GM21723 (cell line): ENCODE measurements at regions not wholly inside any gene's neighbourhood (a gene's known extent, or its start where the extent isn't known, plus 50 kb on each side); places are given as distances from the start of the nearest gene placed in this dataset.
A peak's percentile ranks its signal among the peaks of the same experiment; 100 is the strongest.
"Not testable (repeated sequence)": the region's sequence is repeated elsewhere in the genome, so short reads cannot be mapped to it uniquely, and the experiment has no call there.

Experiments
- ATAC-seq: cut with Tn5 transposase; IDR thresholded peaks from one replicate; pipeline ENCODE4 v1.9.1; 2021; ENCODE audit warnings: mild to moderate bottlenecking, moderate library complexity; ENCODE audit not compliant: unreplicated experiment

DNA sequence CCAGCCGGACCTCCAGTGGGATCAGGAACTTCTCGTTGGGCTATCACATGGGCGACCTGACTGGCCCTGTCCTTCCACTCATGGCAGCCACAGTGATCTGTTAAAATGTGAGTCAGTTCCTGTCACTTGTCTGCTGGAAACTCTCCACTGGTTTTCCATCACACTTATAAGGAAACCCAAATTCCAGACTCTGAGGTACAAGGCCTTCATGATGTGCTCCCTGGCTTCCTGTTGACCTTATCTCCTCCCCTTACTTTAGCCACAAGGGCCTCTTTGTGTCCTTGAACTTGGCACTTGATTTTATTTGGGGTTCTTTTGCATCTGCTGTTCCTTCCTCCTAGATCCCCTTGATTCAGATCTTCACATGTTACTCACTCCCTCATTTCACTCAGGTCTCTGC lies 96.8 kb downstream of the TENT5C start:
- ATAC-seq: no peak

DNA sequence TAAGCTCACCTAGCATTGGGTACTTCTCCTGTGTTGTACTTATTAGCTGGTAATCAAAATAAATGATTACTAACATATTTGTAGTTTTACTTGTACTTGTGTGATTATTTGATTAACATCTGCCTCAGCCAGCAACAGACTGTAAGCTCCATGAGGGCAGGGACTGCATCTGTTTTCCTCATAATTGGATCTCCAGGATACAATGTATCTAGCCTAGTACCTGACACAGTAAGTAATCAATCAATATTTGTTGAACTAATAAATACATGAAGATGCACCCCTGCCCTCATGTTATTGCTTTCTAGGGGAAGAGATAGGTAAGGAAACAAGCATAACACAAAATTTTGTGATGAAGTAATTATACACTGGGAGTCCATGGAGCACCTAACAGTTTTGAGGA lies 101.5 kb downstream of the TENT5C start:
- ATAC-seq: no peak

DNA sequence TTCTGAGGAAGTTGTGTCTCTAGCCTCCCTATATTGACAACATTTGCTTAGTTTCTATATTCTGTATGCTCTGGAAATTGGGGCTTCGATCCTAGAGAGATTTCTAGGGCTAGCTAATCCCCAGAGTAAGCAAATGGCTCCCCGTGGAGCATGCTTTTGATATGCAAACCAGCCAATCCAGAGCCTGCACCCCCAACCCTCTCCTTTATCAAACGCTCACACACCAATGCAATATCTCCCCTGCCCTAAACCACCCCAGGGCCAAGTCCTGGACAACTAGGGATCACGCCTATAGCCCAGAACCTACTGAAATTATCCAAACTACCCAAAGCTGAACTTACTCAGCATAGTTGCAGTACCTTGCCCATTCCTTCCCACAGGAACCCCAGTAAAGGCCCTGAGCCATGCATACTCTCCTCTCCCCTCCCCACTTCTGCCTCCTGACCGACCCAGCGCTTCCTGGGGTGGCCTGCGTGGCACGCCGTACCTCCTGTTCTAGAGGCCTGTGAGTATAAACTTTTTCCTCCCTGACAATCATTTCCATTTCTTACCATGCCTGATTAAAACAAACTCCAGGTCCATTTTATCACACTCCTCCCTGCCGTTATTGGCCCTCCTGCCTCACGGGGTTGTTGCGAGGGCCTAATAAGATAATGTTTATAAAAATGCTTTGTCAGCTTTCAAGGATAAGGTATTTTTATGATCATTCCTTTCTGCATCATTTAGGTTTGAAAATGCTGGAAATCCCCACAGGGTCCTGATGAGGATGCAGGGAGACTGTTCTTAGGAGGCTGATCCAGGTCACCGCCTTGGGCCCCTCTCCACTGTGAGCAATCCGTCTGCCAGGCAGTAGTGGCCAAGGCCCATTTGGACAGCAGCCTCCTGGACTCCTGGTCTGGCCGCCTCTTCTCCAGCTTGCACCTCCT lies 102.7 kb downstream of the TENT5C start:
- ATAC-seq: no peak

DNA sequence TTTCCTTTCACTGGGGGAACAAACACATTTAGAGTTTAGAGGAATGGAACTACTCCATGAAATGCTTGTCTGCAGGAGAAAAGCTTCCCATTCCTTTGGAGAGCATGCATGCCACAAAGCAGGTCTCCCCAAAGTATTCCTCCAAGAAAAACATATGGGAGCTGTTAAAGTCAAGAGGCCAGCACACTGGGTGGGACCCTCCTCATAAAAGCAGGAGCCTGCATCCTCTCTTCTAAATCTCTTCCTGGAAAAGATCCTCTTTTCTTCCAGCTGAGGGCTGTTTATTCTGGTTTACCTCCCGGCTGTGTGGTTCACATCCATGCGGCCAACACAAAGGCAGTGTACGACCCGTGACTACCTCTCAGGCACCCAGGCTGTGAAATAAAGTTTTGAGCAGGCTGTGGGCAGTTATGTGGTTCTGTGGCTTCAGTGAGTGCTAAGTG lies 103.4 kb downstream of the TENT5C start:
- ATAC-seq: no peak

DNA sequence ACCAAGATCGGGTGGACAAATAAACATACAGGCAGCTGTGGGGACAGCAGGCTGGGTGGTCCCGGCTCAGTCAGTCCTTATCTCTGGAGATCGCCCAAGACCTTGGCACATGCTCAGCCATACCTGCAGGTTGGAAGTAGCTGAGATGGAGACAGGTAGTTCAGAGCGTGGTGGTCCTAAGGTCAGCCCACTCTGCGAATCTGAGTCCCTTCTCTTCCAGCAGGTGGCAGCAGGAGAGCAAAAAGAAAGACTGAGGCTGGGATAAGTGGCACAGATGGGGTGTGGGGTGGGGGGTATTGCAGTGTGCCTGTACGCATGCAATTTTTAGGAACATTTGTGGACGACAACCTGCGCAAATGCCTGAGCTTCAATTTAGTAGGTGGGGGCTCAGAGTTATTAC lies 104.9 kb downstream of the TENT5C start:
- ATAC-seq: no peak

DNA sequence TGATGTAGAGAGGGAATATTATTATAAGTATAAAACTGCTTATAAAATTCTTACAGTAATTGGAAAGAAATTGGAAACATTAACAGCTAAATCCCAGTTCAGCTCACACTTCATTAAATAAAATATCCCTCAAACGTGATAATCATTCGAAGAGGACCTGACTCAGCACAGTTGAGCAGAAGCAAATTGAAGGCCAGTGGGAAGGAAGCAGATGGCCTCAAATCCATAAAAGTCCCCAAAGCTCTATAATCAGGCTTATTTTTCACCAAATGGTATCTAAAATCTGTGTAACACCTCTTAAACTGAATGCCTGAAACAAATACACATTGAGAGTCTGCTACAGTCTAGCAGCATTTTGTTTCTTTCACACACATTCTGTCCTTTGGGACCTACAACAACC lies 106.8 kb downstream of the TENT5C start:
- ATAC-seq: no peak

DNA sequence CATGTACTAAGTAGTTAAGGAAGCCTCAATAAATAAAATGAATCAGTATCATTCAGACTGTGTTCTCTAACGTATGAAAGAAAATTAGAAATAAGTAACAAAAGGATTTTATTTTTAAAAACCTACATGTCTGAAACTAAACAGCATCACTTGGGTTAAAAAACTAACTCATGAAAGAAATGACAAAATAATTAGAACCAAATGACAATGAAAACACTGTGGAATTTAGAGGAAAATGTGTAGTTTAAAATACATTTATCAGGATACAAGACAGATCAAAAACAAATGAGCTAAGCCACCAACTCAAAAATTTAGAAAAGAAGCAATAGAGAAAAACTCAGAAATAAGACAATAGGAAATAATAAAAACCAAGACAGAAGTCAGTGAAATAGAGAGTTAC lies 108.7 kb downstream of the TENT5C start:
- no peak for ATAC-seq

DNA sequence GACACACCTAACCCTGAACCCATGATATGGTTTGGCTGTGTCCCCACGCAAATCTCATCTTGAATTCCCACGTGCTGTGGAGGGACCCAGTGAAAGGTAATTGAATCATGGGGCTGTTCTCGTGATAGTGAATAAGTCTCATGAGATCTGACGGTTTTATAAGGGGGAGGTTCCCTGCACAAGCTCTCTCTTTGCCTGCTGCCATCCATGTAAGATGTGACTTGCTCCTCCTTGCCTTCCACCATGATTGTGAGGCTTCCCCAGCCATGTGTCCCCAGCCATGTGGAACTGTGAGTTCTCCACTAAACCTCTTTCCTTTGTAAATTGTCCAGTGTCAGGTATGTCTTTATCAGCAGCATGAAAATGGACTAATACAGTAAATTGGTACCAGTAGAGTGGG lies 110.2 kb downstream of the TENT5C start:
- ATAC-seq: not testable (repeated sequence)

DNA sequence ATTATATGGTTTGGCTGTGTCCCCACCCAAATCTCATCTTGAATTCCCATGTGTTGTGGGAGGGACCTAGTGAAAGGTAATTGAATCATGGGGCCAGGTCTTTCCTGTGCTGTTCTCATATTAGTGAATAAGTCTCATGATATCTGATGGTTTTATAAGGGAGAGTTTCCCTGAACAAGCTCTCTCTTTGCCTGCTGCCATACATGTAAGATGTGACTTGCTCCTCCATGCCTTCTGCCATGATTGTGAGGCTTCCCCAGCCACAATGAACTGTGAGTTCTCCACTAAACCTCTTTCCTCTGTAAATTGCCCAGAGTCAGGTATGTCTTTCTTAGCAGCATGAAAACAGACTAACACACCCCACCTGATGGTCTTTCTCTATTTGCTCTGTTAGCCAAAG lies 112.1 kb downstream of the TENT5C start:
- ATAC-seq: not testable (repeated sequence)

DNA sequence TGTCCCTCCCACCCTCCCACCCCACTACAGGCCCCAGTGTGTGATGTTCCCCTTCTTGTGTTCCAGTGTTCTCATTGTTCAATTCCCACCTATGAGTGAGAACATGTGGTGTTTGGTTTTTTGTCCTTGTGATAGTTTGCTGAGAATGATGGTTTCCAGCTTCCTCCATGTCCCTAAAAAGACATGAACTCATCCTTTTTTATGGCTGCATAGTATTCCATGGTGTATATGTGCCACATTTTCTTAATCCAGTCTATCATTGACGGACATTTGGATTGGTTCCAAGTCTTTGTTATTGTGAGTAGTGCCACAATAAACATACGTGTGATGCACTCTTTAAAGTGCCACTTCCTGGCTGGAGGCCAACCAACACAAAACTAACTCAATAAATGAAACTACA lies 112.7 kb downstream of the TENT5C start:
- ATAC-seq: not testable (repeated sequence)

DNA sequence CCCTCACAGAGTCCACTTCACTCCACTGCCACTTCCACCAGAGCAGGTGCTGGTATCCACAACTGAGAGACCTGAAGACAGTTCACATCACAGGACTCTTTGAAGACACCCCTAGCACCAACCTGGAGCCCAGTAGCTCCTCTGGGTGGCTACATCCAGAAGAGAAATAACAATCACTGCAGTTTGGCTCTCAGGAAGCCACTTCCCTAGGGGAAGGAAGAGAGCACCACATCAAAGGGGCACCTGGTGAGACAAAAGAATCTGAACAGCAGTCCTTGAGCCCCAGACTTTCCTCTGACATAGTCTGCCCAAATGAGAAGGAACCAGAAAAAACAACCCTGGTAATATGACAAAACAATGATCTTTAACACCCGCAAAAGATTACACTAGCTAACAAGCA lies 113.2 kb downstream of the TENT5C start:
- ATAC-seq: no peak

DNA sequence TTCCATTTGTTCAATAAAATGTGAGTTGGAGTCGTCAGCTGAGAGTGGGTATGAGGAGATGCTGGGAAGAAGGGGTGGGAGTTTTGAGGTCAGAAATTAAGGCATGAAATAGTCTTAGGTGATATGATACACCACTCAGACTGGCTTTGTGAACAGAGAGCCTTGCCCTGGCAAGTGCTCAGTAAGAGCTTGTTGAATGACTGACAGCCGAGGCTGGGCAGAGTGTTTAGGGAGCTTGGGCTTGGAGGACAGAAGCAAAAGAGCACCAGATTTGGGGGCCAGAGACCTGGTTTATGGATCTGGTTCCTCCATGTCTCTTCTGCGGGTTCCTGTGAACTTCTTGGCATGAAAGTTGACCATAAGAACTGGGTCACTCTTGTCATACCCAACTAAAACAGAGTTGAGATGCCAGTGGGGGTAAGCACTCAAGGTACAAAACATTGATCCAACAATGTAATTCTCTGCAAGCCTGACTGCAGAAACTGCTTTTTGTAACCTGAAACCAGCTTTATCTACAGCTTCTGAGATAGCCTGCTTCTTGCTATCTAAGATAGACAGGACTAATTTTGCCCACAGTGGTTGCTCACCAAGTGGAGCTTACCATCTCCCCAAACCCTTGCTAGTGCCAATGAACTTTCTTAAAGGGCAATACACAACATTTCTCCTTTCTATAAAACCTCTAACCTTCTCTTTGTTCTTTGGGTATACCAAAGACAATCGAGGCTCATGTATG lies 126.4 kb downstream of the TENT5C start:
- no peak for ATAC-seq

DNA sequence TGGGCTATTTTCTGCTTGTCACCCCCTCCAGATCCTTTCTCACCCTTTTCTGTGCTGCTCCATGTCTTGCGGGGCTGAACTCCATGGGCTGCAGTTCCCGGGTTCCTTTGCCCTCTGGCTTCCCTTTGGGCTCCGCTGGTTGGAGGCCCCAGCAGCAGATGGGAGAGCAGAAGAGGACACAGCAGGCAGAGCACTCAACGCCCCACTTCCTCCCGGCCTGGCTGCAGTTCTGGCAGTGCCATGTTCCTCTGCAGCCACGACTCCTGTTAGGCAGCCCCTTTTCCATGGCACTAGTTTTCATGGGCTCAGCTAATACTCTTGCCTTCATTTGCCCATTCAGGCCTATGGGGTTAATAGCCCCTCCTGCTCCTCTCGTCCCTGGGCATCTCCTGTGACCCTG lies 127.1 kb downstream of the TENT5C start:
- no peak for ATAC-seq

DNA sequence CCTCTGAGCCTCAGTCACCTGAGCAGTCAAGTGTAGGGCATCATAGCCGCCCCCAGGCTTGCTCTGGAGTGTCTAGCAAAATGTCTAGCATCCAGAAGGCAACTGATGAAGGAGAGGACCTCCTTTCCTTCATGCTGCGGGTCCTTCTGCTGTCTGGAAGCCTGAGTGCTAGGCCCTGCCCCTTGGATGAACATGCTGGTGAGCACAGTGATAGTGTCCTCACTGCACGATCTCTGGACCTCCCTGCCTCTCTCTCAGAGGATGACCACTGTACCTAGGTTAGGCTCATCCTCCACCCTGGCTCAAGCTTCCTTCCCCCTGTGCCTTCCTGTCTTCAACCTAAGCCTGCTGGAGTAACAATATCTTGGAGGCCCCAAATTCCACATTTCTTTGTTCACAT lies 128.6 kb downstream of the TENT5C start:
- ATAC-seq: no peak

DNA sequence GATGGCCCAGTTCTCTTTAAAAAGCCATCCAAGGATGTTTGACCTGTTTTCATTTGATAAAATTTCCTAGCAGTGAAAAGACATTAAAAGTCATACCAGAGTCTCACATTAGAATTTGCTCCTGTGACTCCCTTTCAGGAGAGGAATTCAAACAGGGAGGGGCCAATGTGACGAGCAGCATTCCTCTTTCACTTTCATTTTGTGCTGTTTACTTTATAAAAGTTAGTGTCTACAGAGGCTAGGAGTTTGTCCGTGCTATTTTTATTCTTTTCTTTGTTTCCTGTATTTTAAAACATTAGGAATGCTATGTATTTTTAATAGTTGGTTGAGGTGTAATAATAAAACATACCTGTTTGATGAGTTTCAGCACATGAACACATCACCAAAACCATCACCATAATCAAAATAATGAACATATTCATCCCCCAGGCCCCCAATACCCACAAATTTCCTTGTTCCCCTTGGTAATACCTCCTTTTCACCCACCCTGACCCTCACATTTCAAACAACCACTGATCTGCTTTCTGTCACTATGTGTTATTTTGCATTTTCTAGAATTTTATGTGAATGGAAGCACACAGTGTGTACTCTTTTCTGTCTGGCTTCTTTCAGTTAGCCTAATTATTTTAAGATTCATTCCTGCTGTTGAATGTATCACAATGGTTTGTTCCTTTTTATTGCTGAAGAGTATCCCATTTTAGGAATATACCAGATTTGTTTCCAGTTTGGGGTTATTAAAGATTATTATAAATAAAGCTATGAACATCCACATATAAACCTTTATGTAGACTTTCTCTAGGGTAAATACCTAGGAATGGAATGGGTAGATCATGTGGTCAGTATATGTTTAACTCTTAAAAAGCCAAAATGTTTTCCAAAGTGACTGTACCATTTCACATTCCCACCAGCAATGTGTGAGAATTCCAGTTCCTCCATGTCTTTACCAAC lies 129.5 kb downstream of the TENT5C start:
- ATAC-seq: peak; percentile 79

DNA sequence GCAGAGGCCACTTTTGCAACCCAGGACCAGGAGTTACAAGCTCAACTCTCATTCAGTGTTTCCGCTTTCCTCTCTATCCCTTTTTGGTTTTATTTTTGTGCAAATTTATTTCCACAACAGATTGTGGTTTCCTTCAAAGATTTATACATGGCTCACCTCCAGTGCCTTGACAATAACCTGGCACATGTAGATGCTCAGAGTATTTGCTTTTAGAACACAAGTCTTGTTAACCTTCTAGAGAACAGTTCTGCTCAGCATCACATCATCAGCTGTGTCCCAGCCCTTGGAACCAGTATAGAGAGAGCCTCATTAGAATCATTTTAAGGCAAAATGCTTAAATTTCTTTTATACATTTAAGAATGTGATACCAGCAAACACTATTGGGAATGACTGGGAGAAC lies 133.7 kb downstream of the TENT5C start:
- no peak for ATAC-seq

DNA sequence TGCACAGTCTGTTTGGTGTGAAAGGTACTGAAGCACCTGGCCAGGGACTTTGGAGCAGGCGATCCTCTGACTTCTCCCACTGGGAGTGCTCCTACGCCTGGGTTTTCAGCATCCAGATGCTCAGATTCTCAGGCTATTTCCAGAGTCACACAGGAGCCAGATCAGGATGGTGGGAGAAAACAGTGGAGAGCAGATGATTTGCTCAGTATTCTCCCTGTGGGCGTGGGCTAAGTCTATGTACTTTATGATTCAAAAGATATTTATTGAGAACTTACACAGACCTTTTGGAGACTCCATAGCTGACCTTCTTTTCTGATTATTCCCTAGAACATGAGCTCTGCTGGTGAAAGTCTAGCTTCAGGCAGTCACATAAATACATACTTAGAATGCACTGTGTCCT lies 134.6 kb downstream of the TENT5C start:
- ATAC-seq: no peak

DNA sequence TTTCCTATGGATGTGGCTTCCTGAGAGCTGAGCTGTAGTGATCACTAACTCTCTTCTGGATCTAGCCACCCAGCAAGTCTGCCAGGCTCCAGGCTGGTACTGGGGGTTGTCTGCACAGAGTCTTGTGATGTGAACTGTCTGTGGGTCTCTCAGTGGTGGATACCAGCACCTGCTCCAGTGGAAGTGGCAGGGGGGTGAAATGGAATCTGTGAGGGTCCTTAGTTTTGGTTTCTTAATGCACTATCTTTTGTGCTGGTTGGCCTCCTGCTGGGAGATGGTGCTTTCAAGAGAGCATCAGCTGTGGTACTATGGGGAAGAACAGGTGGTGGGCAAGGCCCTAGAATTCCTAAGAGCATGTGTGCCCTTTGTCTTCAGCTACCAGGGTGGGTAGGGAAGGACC lies 140.7 kb downstream of the TENT5C start:
- ATAC-seq: not testable (repeated sequence)

DNA sequence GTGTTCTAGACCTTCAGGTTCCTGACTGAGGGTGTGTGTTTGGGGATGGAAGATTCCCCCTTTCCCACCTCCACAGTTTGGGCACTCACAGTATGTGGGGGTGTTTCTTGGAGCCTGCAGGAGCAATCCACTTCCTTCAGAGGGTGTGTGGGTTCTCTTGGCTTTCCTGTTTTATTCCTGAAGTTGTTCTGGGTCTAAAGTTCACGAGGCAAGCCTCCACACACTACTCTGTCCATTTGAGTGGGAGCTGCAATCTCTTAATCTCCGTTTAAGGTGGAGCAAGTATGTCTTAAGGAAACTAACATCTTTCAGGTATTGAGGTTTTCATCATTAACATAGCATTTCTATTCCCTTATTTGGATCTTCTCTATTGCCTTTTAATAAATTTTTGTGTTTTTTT lies 141.8 kb downstream of the TENT5C start:
- no peak for ATAC-seq

DNA sequence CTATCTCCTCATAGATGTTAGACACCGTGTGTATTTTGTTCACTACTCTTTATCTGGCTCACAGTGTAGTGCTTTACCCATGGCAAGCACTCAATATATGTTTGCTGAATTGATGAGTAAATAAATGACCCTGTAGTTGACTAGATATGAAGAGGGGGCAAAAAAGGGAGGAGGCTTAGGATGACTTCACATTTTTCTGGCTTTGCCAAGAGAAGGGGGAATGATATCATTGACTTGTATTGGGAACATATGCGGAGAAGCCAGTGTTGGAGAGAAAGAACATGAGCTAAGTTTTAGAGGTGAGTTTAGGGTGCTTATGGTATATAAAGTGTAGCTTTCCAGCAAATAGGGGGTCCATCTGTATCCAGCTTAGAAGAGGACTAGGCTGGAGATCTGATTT lies 145.5 kb downstream of the TENT5C start:
- no peak for ATAC-seq

DNA sequence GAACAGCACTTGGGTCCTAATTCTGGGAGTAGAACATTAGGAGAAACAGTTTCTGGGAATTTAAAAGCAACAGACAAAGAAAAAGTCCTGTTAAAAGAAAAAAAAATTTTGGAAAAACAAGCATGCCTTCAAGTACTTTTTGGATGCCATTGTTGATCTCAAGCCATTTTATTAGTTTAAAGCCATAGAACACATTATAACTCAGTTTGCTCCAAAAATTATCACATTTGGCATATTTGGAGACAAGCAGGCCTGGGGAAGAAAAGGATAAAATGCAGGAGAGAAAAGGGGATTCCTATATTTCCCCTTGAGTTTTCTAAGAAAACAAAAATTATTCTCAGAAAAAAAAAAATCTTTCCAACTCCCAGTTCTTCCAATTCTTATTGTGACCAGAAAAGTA lies 146.8 kb downstream of the TENT5C start:
- no peak for ATAC-seq
